ENCODE measurements at regions not wholly inside any gene's neighbourhood (a gene's known extent, or its start where the extent isn't known, plus 50 kb on each side); places are given as distances from the start of the nearest gene placed in this dataset.

GRCh38 chr4:11514779-11515419 lies 86.2 kb upstream of the HS3ST1 start:
- TF ChIP-seq POLR2AphosphoS5 (IDR thresholded peaks at IDR 0.05; ENCODE audit: low read depth, low read length) (no peak), REST (IDR thresholded peaks at IDR 0.05; ENCODE audit: insufficient read depth in 1 of 2, low read depth in 2 of 2, low read length in 2 of 2) (no peak), TAF1 (IDR thresholded peaks at IDR 0.05; ENCODE audit: borderline replicate concordance, insufficient read depth, low read length) (no peak), SIN3A (IDR thresholded peaks at IDR 0.05; ENCODE audit: borderline replicate concordance, insufficient read depth, low read length) (no peak)
